ENCODE measurements at regions not wholly inside any gene's neighbourhood (a gene's known extent, or its start where the extent isn't known, plus 50 kb on each side); places are given as distances from the start of the nearest gene placed in this dataset.

- H2BK12ac ChIP-seq (ENCODE audit: insufficient read length, low read depth, low read length), result no peak overlapping the region
- no peak overlapping the region for H3K9ac ChIP-seq (ENCODE audit: extremely low read depth, insufficient read length, low read length)
- H3K4me1 Mint-ChIP-seq, result peaks cover 29 to 61% of the 10 kb centered on the region in 2 experiments
- no peak overlapping the region for H2BK120ac ChIP-seq (ENCODE audit: low read depth, low read length, poor library complexity, severe bottlenecking)
- H4K91ac ChIP-seq (ENCODE audit: insufficient read length, low read depth, low read length), result no peak overlapping the region
- H2BK15ac ChIP-seq (ENCODE audit: low read depth, low read length), result no peak overlapping the region
- H3K79me1 ChIP-seq (ENCODE audit: insufficient read depth, low read depth, low read length, poor library complexity, severe bottlenecking), result peaks cover 3% of the 10 kb centered on the region
- no peaks in the 10 kb centered on the region for H3K9me3 ChIP-seq (ENCODE audit: control insufficient read depth, low read depth, low read length)
- no peak overlapping the region for H3K23ac ChIP-seq (ENCODE audit: insufficient read length, low read depth, low read length)
- H2AFZ ChIP-seq (ENCODE audit: low read length), result no peak overlapping the region
- H3T11ph ChIP-seq (ENCODE audit: low read length), result no peak overlapping the region
- TF ChIP-seq CTCF (conservative IDR thresholded peaks at IDR 0.05), result no peak
- H3K9me3 Mint-ChIP-seq, result no peaks in the 10 kb centered on the region; a peak in 1 of 5 replicates
- no peaks in the 10 kb centered on the region for H3K27me3 ChIP-seq (ENCODE audit: insufficient read depth, low read length)
- H3K4me2 ChIP-seq (ENCODE audit: insufficient read depth, insufficient read length, low read length), result no peak overlapping the region
- H2BK20ac ChIP-seq (ENCODE audit: low read depth, low read length, poor library complexity, severe bottlenecking), result no peak overlapping the region
- no peaks in the 10 kb centered on the region for H3K4me1 ChIP-seq (ENCODE audit: insufficient read depth, low read length)
- no peak overlapping the region for H3K4ac ChIP-seq (ENCODE audit: low read depth, low read length)
- no peak overlapping the region for H2AK5ac ChIP-seq (ENCODE audit: insufficient read length, low read length)
- no peaks in the 10 kb centered on the region for H4K20me1 ChIP-seq (ENCODE audit: control insufficient read depth, insufficient read depth, insufficient read length)
- no CpG with 5 or more reads among the region's 18 CpGs for WGBS (ENCODE audit: extremely low coverage, insufficient read length, low lambda C conversion rate)
- peak overlapping the region; percentile 20; the same call in 1 of the 2 replicates for H3K14ac ChIP-seq (ENCODE audit: insufficient read depth, low read length)
- H3K23me2 ChIP-seq (ENCODE audit: insufficient read length, low read depth, low read length, poor library complexity, severe bottlenecking), result no peaks in the 10 kb centered on the region
- no peak for DNase-seq
- H3K79me2 ChIP-seq (ENCODE audit: insufficient read depth, low read length), result no peaks in the 10 kb centered on the region
- H2BK5ac ChIP-seq (ENCODE audit: insufficient read length, low read length), result no peak overlapping the region
- H3K18ac ChIP-seq (ENCODE audit: insufficient read length, low read depth, low read length), result peak overlapping the region; percentile 54
- H3K27ac ChIP-seq (ENCODE audit: insufficient read length, low read depth, low read length), result no peak overlapping the region
- no peaks in the 10 kb centered on the region for H3K36me3 Mint-ChIP-seq (ENCODE audit: insufficient read depth in 1 of 3, low read depth in 3 of 3)
- H4K5ac ChIP-seq (ENCODE audit: insufficient read length, low read depth, low read length), result no peak overlapping the region
- H3K27ac Mint-ChIP-seq, result peak overlapping the region in 2 of 3 experiments; percentile 54 to 95; a peak in 3 of 7 replicates
- no peak overlapping the region for H4K8ac ChIP-seq (replicated peaks; ENCODE audit: insufficient read length, low read depth, low read length)
- no peak overlapping the region for H3K56ac ChIP-seq (ENCODE audit: insufficient read length, low read depth, low read length)
- no peak overlapping the region for H3K4me3 Mint-ChIP-seq
- H3K27me3 Mint-ChIP-seq (ENCODE audit: low read depth), result peaks cover 6% of the 10 kb centered on the region
Observed at GRCh38 chr16:85240982-85241924, 129.0 kb upstream of the CIBAR2 start.

Data from H9 (cell line).